Stimulated activated CD8-positive, alpha-beta memory T cell treated with anti-CD3 and anti-CD28 coated beads, Interleukin-4, amount 100 ng/mL, for 24 hours (primary cell): ENCODE measurements at regions not wholly inside any gene's neighbourhood (a gene's known extent, or its start where the extent isn't known, plus 50 kb on each side); places are given as distances from the start of the nearest gene placed in this dataset.

Experiments used
- DNase-seq: peaks from one replicate; pipeline ENCODE4 v3.0.0-alpha.2; 2020; ENCODE audit warnings: low read depth

DNA sequence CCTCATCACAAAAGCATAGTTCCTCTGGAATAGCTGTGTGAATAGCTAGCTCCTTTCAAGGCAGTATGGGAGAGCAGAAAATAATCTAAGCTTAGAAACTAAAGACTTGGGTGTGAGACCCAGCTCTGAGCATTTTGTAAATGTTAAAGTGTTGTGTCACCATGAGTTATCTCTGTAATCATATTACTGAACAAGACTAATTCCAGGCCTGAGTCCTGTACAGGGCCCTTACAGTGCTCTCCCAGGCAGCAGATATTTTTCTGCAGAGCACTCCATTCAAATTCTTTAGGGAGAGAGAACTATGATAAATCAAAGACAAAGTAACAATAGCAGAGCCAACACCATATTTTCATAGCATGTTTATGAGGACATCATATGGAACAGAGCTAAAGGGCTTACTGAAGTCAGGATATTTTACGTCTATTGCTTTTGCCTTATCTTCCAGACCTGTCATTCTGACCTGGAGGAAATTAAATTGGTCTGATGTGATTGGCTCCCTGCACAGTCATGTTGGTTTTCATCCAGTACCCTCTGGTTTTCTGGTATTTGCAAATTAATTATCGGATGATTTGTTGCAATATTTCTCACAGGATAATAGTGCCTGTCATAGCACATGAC, 172.6 kb upstream of the PPP2R3A start:
- no peak for DNase-seq

DNA sequence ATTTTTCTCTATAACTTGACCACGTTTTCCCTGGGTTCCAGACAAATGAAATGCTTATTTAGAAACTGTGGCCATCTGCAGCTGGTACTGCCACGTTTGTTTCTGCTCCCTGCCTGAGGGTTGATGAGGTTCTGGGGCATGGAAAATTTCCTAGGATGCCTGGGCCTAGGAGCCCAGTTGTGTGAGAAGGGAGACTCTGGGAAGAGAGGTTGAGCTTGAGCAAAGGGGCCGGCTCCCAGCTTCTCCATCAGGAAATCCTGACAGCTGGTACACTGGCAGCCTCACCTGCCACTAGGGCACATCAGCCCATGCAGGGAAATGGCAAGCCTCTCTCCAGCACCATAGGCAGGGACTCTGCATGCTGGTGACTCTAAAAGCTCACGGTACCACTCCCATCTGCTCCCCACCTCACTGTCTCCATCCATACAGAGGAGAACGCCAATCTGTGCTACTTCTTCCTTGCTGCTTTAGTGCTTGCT, 165.4 kb upstream of the PPP2R3A start:
- DNase-seq, result no peak

DNA sequence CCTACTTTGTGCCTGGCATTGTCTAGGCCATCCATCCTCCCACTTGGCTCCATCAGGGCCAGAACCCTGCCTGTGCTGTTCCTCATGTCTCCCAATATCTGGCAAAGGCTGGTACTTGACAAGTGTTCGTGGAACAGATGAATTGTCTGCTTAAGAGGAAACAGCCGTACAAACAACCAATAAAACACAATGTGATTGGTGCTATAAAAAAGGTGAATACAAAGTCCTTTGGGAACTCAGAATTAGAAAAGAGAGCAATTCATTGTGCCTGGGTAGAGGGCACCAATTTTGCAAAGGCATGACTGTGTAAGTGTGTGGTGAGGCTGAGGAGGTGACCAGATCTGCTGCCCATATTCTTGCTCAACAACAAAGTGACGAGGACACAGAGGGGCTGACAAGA, 164.5 kb upstream of the PPP2R3A start:
- no peak for DNase-seq

DNA sequence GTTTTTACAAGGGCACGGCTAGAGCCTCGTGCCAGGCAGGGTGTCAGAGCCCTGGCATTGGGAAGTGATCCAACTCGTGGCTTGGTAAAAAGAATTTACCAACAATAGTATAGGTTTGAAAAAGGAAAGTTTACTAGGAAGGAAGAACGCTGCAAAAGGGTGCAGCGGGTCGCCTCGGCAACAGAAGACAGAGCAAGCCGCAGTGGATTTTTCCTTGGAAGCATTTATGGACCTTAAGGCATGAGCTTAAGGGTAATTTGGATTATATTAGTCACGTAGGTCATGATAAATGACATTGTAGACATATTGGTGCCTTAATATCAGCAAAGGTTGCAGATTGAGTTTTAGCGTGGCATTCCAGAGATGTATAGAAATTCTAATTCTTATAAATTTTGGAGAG, 163.4 kb upstream of the PPP2R3A start:
- no peak for DNase-seq

DNA sequence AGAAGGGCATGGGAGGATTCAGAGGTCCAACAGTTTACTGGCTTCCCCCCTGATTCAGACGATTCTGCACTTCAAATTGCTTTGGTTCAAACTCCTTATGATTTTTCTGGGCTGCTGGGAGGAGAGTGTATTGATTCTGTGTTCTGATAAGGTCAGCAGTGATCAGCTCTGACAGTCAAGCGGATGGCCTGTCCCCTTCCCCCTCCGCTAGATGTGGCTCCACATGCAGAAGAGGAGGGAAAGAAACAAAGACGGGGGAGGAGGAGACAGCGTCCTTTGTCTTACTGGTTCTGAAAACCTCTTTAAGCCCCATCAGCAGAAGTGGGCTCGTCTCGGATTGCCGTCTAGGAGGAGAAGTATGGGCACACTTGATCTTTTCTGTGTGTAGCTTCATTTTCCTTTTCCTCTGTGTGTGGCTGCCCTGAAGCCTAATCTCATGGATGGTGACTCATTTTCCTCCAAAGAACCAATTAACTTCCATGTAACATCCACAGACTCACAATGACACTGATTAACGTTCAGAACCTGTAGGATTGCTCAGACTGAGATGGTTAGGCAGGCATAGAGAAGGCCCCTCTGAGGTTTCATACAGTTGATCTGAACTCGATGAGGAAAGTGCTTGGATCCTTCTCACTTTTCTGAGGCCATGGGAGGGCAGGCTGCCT, 162.4 kb upstream of the PPP2R3A start:
- DNase-seq, result no peak

DNA sequence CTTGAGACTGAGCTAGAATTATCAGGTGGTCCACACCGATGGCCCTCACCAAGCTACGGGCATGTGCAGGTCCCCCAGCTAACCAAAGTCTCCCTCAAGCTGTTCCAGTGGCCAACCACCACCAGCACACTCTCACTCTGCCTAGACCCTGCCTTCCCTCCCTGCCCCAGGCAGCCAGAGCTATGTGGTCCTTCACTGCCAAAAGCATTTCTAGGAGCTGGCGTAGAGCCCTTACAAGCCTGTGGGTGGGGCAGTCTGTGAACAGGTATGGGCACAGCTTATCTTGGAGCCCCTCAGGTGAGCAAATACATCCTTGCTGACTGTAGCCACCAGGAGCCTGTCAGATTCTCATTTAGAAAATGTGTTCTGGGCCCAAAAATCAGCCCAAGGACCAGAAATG, 159.8 kb upstream of the PPP2R3A start:
- DNase-seq, result no peak

DNA sequence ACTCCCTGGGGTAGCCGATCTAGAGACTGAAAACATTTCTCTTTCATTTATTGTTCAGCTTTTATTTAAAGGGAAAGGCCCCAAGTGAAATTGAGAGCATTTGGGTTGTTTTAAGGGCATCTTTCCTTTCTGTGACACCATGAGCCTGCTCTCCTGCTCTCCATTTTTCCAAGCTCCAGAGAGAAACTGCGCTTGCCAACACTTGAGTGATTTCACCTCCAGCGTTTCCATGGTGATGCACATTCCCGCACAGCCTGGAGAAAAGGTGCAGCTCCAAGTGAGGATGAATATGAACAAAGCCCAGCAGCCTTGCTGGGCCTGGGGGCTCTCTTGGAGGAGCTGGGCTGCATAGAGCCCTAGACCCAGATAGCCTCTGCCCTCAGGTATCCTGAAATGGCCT, 159.2 kb upstream of the PPP2R3A start:
- no peak for DNase-seq

DNA sequence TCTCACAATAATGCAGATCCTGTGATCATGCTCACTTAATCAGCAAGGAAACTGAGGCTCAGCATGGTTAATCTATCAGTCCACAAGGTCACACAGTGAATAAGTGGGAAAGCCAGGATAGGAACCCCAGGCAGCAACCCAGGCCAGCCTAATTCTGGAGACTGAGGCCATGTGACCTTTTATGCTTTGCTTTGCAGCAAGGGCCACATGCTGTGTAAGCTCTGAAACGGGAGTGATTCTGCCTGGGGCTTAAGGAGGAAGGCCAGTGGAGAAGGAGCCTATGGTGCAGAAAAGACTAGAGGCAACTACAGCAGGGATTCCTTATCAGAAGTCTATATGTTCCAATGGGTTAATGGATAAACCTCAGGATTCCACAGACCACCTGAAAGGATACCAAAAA, 157.6 kb upstream of the PPP2R3A start:
- no peak for DNase-seq

DNA sequence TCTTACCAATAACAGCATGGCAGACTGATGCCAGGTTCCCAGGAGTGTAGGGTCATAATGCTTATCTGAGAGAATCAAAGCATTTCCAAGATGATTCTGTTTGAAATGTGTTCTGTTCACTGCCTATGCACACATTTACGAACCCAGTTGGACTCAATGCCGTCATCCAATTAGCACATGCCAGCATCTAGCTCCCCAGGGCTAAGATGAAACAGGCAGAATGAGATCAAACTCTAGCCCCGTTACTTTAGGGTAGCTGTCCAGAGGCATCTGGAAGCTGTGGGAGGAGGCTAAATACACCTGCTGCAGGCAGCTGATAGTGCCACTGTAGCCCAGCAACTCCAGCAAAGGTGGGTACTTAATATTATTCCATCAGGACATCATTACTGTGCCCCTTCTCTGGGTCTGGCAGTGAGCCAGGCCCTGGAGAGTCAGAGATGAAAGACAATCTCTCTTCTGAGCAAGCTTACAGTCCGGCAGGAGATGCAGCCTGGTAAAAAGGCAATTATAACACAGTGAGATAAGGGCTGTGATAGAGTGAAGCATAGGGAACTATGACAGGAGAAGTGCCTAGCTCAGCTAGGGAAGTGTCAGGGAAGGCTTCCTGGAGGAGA, 156.4 kb upstream of the PPP2R3A start:
- DNase-seq, result no peak

DNA sequence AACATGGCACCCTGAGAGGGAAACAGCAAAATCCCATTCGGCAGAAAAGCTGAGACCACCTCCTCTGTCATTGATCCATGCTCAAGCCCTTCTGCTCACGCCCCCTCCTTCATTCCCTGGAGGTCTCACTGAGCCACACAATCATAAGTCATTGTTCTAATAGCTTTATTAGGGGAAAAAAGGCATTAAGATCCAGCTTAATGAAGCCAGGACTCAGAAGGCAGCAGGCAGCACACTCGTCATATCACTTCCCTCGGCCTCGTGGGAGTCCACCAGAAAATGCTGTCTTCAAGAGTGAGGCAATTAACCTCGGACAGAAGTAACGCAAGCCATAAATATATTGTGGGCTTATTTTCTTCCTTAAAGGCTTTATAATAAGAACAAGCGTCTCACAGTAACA, 153.9 kb upstream of the PPP2R3A start:
- no peak for DNase-seq

DNA sequence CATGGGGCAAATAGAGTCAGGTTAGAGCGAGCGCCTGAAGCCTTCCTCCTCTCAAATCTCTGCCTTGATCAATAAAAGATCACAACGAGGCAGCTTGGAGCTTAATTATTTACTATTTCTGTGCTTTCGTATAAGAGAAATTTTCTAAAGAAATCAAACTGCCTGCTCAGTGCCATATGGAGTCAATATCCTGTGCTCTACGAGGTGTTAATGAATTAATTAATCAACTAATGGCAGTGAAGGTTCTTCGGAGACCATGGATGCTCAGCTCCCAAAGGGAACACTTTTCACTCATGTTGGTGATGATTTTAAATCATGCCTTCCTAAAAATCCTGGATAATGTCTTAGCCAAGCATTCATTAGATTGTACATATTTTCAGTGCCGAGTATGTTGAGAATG, 153.5 kb upstream of the PPP2R3A start:
- DNase-seq, result no peak

DNA sequence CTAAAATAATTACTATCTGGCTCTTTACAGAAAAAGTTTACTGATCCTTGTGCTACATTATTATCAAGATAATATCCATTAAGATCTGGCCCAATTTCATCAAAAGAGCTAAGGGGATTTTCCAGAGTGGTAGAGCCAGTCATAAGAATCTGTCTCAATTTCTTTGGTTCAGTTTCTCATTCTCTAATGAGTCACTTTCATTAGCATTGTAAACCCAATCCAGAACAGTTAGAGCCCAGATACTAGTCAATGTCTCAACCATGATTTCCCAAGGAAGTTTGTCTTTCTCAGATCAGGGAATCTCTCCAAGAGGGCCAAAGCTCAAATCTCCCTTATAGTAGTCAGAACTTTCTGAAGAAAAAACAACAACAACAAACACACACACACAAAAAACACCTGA, 131.1 kb upstream of the PPP2R3A start:
- DNase-seq, result no peak

DNA sequence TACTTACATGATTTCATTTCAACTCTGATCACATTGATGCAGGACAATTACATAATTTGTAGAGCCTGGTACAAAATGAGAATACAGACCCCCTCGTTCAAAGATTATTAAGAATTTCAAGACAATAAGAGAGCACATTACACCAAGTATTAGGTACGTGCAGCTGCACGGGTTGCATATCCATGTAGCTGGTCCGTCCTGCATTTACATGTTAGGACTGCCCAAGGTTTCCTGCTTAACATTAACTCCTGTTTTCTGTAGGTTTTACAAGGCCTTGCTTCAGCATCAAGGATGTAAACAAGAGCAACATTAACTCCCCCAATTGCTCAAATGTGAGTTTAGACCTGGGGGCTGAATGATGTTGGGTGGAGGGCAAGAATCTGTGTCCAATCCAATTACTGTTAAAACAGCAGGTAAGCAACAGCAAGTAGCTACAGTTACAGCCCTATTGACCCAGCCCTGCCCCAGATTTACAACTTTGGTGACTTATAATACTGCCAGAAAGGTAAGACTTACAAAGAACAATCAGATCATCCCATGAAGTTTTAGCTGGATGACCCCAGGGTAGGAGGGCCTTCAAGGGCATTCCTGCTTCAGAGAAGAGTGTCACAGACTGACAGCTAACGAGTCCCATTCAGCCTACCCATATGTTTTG, 127.4 kb upstream of the PPP2R3A start:
- no peak for DNase-seq

DNA sequence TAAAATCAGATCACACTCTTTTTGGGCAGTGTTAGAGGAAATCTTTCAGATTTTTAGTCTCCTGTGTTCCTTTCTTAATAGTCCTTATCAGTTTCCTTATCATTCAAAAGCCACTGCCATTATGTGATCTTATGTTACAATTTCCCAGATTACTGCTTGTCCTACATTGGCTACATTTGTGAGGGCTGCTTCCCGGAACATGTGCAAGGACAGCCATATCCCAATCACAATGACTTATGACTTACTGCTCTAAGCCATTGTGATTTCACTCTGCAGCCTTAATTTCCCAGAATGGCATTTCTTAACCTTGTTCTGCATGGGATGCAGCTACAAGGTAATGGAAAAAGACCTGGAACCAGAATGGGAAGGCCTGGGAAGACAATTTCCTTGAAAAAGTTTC, 125.1 kb upstream of the PPP2R3A start:
- DNase-seq, result no peak

DNA sequence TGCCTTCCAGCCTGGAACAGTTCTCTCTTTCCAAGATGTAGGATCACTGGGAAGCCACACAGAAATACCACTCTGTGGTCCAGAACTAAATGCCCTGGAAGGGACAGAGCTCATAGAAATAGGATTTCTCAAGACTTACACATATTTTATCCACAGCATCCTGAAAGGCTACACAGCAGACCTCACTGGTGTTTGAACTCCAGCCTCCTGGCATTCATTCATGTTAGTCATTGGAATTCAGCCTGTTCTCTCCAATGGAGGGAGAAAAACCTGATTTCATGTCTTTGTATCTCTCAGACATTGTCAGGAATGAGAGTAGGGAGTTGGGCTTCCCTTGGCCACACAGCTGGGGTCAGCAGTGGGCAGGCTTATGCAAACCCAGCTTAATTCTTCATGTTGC, 121.1 kb upstream of the PPP2R3A start:
- DNase-seq, result no peak

DNA sequence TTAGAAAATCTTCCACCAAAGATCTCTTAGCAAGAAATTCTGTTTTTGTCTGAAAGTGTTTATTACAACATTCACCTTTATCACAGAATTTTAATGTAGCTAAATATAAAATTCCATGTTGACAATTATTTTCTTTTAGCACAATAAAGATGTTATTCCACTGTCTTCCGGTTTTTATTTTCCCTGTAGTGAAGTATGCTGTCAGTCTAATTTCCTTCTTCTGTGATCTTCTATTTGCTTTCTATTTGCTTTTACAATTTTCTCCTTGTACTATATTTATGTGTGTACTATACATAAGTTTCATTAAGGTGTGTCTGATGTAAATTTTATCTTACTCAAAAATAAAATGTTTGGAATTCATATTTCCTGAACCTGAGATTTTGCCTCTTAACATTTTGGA, 117.5 kb upstream of the PPP2R3A start:
- DNase-seq, result no peak

DNA sequence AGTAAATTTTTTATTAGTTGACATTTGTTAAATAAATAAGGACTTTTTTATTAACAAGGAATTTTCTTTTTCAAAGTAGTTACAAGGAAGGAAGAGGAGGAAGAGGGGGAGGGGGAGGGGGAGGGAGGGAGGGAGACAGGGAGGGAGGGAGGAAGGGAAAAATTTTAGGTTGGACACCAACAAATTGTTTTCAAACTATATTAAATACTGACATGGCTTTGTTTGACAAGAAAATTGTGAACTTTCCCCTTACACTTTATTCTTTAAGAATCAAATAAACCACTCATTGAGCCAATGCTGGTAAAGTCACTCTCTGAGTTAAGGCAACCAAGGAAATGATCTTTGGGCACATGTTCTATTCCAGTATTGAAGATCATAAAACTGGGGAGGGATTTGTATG, 115.7 kb upstream of the PPP2R3A start:
- no peak for DNase-seq

DNA sequence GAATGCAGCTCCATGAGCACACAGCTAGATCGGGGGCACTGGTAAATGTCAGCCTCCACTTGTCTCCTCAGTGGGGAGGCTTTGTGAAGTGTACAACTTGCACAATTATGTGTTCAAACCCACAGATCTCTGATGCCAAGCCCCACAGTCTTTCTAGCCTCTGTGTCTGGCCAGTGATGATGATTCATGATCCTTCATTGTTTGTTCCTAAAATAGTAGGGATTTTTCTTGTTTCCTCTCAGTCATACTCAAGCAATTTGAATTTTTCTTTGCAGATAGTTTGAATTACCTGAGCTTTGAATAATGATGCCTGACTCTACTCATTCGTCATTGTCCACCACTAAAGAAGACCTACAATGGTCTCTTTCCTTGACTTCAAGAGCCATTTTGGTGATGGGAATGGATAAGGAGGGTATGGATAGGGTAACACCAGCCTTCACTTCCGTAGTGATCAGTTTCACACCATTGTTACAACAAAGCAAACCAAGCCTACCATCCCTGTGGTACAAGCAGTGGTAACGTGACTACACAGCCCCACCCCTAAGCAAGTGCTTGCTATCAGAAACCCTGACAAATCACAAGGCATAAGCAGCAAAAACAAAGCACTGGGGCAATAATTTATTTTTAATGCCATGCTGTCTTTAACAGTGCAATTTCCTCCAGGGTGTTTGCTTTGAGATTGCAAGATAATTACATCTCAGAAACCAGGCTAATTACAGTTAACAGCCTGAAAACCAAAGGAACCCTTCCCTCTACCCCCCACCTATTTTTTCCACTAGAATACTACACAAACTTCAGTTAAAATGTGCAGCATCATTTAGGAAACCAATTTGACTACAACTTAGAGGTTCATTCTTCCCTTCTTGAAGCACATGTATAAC, 114.1 kb upstream of the PPP2R3A start:
- DNase-seq, result no peak

DNA sequence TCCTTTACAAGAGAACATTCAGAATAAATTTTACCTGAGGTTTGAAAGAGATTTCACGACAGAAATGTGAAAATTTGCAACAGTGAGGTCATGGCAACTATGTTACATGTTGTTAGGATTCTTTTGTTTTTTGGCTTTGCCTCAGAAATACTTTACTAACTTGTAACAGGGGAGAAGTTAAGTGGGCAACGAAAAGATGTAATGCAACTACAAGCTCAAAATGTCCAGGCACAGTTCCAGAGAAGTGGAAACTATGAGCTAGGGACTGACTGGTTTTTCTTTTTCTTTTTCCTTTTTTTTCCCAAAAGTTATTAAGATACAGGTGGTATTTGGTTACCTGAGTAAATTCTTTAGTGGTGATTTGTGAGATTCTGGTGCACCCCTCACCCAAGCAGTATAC, 111.5 kb upstream of the PPP2R3A start:
- no peak for DNase-seq

DNA sequence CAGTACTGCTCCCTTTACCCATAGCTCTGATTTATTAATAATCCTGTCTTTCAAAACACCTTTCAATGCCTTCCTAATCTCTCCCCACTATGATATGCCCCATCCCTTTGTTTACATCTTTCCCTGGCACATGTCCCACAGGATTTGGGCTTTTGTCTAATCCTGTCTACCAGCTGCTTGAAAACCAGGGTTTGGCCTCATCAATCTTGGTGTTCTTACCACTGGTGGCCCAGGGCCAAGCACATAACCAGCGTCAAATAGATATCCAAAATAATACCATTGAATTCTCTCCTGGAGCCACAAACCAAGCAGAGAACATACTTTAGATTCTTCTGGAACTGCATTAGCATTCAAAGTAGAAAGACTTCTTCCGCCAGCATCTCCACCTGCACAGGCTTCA, 104.8 kb upstream of the PPP2R3A start:
- no peak for DNase-seq

DNA sequence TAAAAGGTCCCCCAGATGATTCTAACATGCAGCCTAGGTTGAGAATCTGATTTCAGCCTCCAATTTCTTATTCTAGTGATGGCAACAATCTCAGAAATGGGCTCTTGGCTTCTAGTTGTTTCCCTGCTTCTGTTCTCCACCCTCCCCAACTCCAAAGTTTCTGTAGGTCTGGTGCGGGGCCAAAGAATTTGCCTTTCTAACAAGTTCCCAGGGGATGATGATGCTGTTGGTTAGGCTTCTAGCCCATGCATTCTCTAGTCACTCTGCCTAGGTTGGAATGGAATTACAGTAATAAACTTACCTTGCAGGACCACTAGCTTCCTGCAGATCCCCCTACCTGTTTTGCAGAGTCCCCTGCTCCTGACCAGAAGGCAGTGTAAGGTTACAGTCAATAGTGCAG, 103.2 kb upstream of the PPP2R3A start:
- DNase-seq, result no peak

DNA sequence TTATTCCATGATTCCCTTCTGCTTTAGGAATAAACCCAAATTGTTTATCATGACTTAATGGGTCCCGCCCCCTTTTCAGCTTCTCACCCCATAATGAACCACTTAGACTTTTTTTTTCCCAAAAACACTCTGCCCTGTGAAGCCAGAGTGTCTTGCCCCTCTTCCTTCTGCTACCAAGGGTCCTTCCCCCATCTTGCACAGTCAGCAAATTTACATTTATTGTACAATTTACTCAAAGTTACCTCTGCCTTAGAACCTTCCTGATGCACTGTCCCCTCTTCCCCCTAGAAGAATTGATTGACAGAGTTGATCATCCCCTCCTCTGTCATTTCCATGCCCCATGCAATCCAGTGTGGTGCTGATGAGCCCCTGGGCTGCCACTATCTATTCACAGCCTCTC, 101.5 kb upstream of the PPP2R3A start:
- no peak for DNase-seq
